ENCODE measurements at regions not wholly inside any gene's neighbourhood (a gene's known extent, or its start where the extent isn't known, plus 50 kb on each side); places are given as distances from the start of the nearest gene placed in this dataset.

GRCh38 chr11:26072614-26073153 is 259.2 kb upstream of the ANO3 start:
- no peak for DNase-seq (ENCODE audit: low read depth in 2 of 2)
- H4K20me1 ChIP-seq (ENCODE audit: control insufficient read depth, extremely low read depth, insufficient read depth, low read length) = no peaks in the 10 kb centered on the region
- TF ChIP-seq CTCF (conservative IDR thresholded peaks at IDR 0.05 in 1 of 2, IDR thresholded peaks at IDR 0.05 in 1 of 2; ENCODE audit: low read depth in 1 of 2, low read length in 2 of 2) (no peak), EZH2 (IDR thresholded peaks at IDR 0.05; ENCODE audit: low read length, missing control alignments) (no peak)
- H3K27ac ChIP-seq (ENCODE audit: insufficient read depth, low read length) = no peak overlapping the region
- no peak overlapping the region for H2AFZ ChIP-seq (ENCODE audit: low read length)
- no peaks in the 10 kb centered on the region for H3K4me1 ChIP-seq (ENCODE audit: control insufficient read depth, extremely low read depth, insufficient read depth, low read length)
- H3K9ac ChIP-seq (ENCODE audit: insufficient read depth, low read length) = no peak overlapping the region
- no peaks in the 10 kb centered on the region for H3K27me3 ChIP-seq (ENCODE audit: control insufficient read depth, insufficient read depth, low read length)
- no peaks in the 10 kb centered on the region for H3K79me2 ChIP-seq (ENCODE audit: control insufficient read depth, insufficient read depth, low read length)
- H3K4me2 ChIP-seq (ENCODE audit: extremely low read depth, insufficient read depth, low read length) = no peak overlapping the region
- no peak overlapping the region for H3K4me3 ChIP-seq (replicated peaks in 1 of 4; ENCODE audit: control extremely low read depth in 1 of 4, insufficient read depth in 1 of 4, low read depth in 3 of 4, low read length in 4 of 4)
- no peaks in the 10 kb centered on the region for H3K36me3 ChIP-seq (ENCODE audit: control insufficient read depth, insufficient read depth, low read length)
- H3K9me3 ChIP-seq (ENCODE audit: control insufficient read depth, insufficient read depth, low read depth, low read length) = no peaks in the 10 kb centered on the region

- no peak overlapping the region for H2AFZ ChIP-seq (ENCODE audit: low read length)
- DNase-seq (ENCODE audit: low read depth in 2 of 2) = no peak
- no peaks in the 10 kb centered on the region for H3K4me1 ChIP-seq (ENCODE audit: control insufficient read depth, extremely low read depth, insufficient read depth, low read length)
- no peaks in the 10 kb centered on the region for H3K9me3 ChIP-seq (ENCODE audit: control insufficient read depth, insufficient read depth, low read depth, low read length)
- TF ChIP-seq EZH2 (IDR thresholded peaks at IDR 0.05; ENCODE audit: low read length, missing control alignments) (no peak), CTCF (conservative IDR thresholded peaks at IDR 0.05 in 1 of 2, IDR thresholded peaks at IDR 0.05 in 1 of 2; ENCODE audit: low read depth in 1 of 2, low read length in 2 of 2) (no peak)
- no peaks in the 10 kb centered on the region for H3K27me3 ChIP-seq (ENCODE audit: control insufficient read depth, insufficient read depth, low read length)
- no peak overlapping the region for H3K4me2 ChIP-seq (ENCODE audit: extremely low read depth, insufficient read depth, low read length)
- no peaks in the 10 kb centered on the region for H3K79me2 ChIP-seq (ENCODE audit: control insufficient read depth, insufficient read depth, low read length)
- H3K4me3 ChIP-seq (replicated peaks in 1 of 4; ENCODE audit: control extremely low read depth in 1 of 4, insufficient read depth in 1 of 4, low read depth in 3 of 4, low read length in 4 of 4) = no peak overlapping the region
- H4K20me1 ChIP-seq (ENCODE audit: control insufficient read depth, extremely low read depth, insufficient read depth, low read length) = no peaks in the 10 kb centered on the region
- H3K9ac ChIP-seq (ENCODE audit: insufficient read depth, low read length) = no peak overlapping the region
- no peak overlapping the region for H3K27ac ChIP-seq (ENCODE audit: insufficient read depth, low read length)
- H3K36me3 ChIP-seq (ENCODE audit: control insufficient read depth, insufficient read depth, low read length) = no peaks in the 10 kb centered on the region
Measured at GRCh38 chr11:26073646-26074045, 258.3 kb upstream of the ANO3 start.

GRCh38 chr11:26076233-26076990 is 255.5 kb upstream of the ANO3 start:
- Histone ChIP-seq H3K4me3 (replicated peaks in 1 of 4; ENCODE audit: control extremely low read depth in 1 of 4, insufficient read depth in 1 of 4, low read depth in 3 of 4, low read length in 4 of 4) (no peak overlapping the region), H3K9ac (ENCODE audit: insufficient read depth, low read length) (no peak overlapping the region), H3K27me3 (ENCODE audit: control insufficient read depth, insufficient read depth, low read length) (no peaks in the 10 kb centered on the region), H2AFZ (ENCODE audit: low read length) (no peak overlapping the region), H3K36me3 (ENCODE audit: control insufficient read depth, insufficient read depth, low read length) (no peaks in the 10 kb centered on the region), H3K79me2 (ENCODE audit: control insufficient read depth, insufficient read depth, low read length) (no peaks in the 10 kb centered on the region), H3K4me1 (ENCODE audit: control insufficient read depth, extremely low read depth, insufficient read depth, low read length) (no peaks in the 10 kb centered on the region), H3K27ac (ENCODE audit: insufficient read depth, low read length) (no peak overlapping the region), H4K20me1 (ENCODE audit: control insufficient read depth, extremely low read depth, insufficient read depth, low read length) (no peaks in the 10 kb centered on the region), H3K4me2 (ENCODE audit: extremely low read depth, insufficient read depth, low read length) (no peak overlapping the region), H3K9me3 (ENCODE audit: control insufficient read depth, insufficient read depth, low read depth, low read length) (no peaks in the 10 kb centered on the region)
- no peak for TF ChIP-seq CTCF (conservative IDR thresholded peaks at IDR 0.05 in 1 of 2, IDR thresholded peaks at IDR 0.05 in 1 of 2; ENCODE audit: low read depth in 1 of 2, low read length in 2 of 2)
- TF ChIP-seq EZH2 (IDR thresholded peaks at IDR 0.05; ENCODE audit: low read length, missing control alignments) = no peak
- DNase-seq (ENCODE audit: low read depth in 2 of 2) = no peak

All from fibroblast of lung (primary cell).